GF-D8 (cell line): ENCODE measurements at regions not wholly inside any gene's neighbourhood (a gene's known extent, or its start where the extent isn't known, plus 50 kb on each side); places are given as distances from the start of the nearest gene placed in this dataset.
"Not testable (repeated sequence)": the region's sequence is repeated elsewhere in the genome, so short reads cannot be mapped to it uniquely, and the experiment has no call there.

Source experiments
- DNase-seq: peaks from one replicate; lab custom pipeline; 2025; lab: John Stamatoyannopoulos, UW

DNA sequence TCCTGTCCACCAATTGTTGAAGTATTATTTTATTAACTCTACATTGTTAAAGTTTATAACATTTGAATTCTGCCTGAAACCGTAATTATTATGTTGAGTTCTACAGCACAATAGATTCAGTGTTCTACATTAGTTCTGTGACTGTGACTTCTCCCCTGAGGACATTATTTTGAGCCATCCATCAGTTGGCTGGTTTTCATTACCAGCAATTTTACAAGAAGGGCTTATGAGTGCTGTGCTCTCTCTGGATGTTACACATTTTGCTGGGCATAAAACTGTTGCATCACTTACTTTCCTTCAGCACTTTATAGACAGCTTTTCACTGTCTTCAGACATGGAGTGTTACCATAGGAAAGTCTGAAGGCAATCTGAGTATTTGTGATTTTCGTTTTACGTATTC, 118.2 kb upstream of the KITLG start:
- DNase-seq, result no peak

DNA sequence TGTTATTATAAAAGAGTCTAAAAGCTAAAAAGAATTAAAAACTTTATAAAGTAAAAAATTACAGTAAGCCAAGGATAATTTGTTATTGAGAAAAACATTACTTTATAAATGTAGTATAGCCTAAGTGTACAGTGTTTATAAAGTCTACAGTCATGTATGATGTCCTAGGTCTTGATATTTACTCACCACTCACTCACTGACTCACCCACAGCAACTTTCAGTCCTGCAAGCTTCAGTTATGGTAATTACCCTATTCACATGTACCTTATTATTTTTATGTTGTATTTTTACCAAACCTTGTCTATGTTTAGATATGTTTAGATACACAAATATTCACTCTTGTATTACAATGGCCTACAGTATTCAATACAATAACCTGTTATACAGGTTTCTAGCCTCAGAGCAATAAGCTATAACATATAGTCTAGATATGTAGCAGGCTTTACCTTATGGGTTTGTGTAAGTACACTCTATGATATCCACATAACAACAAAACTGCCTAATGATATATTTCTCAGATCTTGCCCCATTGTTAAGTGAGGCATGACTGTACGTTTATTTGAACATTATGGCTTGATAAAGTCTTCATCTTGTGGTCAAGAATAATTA, 113.7 kb upstream of the KITLG start:
- DNase-seq, result no peak

DNA sequence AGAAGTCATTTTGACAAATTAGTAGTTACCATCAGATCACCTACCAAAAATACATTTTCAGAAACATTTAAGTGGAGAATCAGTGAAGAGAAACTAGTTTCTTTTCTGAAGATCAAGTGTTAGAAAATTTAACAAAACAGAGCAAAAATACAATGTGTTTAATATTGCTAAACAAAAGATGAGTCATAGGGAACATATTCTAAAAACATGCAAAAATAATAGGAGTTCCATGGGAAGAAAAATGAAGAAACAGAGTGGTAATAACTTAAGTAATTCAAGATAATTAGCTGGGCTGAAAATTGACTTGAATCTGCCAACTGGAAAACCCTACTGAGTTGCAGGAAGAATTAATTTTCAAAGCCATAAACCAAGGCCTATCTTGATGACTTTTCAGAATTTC, 111.5 kb upstream of the KITLG start:
- no peak for DNase-seq

DNA sequence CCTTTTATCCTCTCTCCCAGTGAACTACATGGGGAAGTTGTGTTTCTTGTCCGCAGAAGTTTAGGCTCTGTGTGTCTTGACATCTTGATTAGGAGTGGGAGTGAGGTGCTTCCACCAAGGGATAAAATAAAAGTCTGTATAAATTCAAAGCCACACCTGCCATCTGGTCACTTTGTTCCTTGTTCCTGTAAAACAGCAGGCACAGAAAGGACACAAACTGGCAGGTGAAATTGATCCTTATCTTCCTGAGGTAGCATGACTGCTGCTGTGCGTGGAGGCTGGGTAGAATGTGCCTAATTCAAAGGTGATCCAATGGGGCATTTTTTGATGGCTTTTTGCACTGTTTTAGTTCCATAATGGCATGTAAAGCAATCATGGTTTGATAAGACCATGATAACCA, 104.3 kb upstream of the KITLG start:
- no peak for DNase-seq

DNA sequence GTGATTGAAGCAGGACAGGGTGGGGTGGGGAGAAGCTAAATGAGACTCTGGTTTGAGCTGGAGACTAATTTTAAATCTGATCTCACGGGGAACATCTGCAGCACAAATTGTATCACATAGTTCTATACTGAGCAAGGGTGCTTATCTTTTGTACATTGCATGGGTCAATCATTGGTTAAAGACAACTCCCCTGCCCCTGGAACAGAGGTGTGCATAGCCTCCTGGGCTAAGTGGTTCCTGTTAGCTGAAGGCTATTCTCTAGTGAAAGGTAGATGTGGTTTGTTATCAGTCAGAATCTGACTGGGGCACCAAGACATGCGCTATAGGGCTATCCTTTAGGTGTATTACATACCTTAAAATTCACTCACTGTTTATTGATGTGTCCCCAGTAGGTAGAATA, 103.9 kb upstream of the KITLG start:
- no peak for DNase-seq

DNA sequence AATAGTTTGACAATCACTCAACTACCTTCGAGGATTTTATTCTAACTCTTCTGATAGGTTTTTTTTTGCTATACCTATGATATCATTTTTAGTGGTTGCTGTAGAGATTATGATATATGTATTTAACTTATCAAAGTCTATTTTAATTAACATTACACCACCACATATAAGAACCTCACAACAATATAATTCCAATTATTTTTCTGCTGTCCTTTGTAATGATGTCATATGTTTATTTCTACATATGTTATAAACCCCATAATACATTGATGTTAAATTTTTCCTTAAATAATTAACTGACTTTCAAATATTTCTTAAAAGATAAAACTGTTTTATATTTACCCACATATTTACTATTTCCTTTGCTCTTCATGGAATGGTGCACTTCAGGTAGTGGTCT, 103.4 kb upstream of the KITLG start:
- DNase-seq, result no peak

DNA sequence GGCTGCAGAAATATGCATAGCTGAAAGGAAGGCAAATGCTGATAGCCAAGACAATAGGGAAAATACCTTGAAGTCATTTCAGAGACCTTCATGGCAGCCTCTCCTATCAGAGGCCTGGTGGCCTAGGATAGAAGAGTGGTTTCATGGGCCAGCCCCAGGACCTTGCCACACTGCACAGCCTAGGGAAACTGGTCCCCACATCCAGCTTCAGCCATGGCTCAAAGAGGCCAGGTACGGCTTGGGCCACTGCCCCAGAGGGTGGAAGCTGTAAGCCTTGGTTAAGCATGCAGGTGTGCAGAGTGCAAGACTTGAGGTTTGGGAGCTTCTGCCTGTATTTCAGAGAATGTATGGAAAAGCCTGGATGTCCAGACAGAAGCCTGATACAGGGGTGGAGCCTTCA, 101.0 kb upstream of the KITLG start:
- no peak for DNase-seq

DNA sequence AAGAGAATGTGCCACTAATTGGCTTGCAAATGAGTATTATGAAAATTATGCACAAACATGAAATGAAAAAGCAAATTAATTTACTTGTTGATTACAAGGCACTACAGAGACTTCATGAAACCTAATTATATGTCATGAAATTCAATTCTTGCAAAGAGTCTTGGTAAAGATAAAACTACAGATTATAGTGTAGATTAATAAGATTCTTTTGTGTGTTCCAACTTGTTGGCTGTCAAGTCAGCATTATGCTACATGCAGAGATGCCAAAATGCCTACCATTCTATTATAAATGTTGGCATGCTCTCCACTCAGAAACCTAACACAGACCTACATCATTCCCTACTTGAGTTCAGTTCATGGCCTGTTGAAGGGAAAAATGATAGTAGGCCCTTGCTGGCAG, 97.2 kb upstream of the KITLG start:
- DNase-seq, result no peak

DNA sequence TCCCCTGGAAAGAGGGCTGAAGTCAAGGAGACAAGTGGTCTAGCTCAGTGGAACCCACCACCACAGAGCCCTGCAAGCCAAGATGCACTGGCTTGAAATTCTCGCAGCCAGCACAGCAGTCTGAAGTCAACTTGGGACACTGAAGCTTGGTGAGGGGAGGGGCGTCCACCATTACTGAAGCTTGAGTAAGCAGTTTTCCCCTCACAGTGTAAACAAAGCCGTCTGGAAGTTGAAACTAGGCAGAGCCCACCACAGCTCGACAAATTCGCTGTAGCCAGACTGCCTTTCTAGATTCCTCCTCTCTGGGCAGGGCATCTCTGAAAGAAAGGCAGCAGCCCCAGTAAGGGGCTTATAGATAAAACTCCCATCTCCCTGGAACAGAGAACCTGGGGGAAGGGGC, 87.3 kb upstream of the KITLG start:
- not testable (repeated sequence) for DNase-seq

DNA sequence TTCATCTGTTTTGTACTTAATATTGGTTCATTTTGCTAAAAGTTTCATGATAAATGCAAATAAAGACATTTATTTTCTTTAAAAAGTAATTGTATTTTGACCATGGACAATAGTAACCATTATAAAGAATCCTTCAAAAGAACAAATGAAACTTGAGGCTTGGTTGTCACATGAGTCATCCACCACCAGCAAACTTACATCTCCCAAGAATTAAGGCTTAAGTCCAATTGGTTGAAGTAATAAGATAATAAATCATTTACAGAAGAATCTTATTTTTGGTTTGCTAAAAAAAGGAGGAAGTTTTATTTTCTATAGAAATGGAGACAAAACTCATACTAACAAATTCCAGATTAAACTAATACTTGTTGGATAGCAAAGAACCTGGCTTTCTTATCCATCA, 84.8 kb upstream of the KITLG start:
- DNase-seq, result no peak

DNA sequence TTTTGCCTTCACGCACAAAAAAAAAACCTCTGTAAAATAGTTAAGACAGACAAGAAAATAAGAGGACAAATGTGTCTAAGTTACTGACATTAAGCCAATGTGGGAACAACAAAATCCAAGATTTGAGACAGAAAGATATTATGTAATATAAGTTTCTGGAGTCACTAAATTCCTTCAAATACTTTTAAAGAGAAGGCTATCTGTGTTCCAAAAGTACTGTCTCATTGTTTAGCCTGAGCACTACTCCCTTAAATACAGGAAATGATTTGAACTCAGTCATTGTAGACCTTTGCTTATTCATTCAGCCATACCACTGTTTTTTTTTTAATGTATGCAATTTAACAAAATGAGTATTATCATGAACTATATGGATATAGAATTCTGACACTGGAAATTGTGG, 82.7 kb upstream of the KITLG start:
- DNase-seq, result no peak

DNA sequence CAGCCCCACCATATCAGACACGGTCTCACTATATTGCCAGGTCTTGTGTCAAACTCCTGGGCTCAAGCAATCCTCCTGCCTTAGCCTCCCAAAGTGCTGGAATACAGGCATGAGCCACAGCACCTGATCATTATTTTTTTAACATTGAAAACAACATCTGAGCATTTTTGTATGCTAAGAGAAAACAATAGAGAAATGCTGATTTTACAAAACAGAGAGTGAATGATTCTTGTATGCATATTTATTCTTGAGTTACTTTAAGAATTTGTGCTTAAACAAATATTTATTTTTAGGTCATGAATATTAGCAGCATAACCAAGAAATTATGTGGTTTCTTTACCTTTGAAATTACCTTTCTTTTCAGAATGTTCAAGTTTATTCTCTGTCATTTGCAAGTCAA, 81.8 kb upstream of the KITLG start:
- no peak for DNase-seq

DNA sequence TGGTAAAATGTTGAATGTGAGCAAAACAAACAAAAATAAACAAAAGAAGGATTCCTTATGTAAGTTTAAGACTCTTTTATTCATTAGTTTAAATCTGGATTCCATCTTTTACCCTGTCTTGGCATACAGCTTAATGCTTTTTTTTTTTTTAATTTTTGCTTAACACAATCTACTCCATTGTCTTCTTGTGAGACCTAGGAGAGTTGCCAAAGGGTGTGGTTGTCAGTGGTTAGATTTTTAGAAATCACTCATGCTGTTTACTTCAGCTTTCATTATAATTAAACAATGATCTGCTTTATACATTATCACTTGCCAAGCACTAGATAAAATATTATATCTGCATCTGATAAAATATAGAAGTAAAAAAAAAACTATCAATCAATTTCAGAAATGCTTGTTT, 77.7 kb upstream of the KITLG start:
- no peak for DNase-seq

DNA sequence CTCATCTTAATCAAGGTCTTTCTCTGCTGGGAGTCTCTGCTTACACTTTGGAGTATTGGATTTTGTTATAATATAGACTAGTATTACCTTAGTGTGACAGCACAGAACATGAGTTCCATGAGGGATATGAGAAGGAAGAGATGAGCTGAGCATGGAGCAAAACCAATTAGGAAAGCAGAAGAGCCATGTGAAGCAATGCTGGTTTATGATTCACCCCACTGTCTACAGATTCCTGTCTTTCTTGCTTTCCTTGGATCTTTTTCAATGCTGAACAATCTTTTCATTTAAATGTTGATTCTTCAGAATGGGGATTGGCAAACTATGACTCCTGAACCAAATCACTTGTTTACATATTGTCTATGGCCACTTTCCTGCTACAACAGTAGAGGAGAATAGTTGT, 70.4 kb upstream of the KITLG start:
- no peak for DNase-seq

DNA sequence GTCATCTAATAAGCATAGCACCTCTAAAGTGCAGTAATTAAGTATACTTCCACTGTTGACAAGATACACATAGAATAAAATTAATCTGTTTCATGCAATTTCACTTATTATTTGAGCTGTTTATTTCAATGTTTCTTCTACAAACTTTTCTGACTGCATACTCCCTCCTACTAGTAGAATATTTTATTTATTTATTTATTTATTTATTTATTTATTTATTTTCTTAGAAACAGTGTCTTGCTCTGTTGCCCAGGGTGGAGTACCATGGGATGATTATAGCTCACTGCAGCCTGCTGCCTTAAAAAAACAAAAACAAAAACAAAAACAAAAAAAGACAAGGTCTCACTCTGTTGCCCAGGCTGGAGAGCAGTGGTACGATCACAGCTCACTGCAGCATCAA, 68.4 kb upstream of the KITLG start:
- DNase-seq, result no peak

DNA sequence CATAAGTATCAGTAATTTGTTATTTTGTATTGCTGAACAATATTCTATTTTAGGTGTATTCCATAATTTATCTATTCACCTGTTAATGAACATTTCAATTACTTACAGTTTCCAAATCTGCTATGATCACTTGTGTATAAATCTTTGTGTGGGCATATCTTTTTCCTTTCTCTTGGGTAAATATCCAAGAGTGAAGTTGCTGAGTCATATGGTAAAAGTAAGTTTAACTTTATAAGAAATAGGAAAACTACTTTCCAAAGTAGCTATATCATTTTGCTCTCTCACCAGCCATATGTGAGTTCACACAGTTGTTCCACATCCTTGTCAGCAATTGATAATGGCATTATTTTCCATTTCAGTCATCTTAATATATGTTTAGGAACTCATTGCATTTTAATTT, 66.6 kb upstream of the KITLG start:
- no peak for DNase-seq

DNA sequence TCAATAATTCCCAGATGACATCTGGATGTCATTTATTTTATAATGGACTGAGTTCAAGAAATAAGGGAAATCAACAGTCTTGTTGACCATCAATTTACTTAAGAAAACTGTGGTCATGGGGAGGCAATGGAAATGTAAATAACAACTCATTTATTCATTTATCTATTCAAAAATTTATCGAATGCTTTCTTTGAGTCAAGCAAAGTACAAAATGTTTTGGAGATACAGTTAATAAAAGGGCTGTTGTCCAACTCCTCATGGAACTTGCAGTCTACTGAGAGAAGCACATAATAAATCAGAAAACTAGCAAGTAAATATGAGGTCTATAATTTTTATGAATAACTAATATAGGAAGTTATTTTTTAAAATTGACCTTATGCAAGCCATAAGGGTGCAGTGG, 65.5 kb upstream of the KITLG start:
- no peak for DNase-seq

DNA sequence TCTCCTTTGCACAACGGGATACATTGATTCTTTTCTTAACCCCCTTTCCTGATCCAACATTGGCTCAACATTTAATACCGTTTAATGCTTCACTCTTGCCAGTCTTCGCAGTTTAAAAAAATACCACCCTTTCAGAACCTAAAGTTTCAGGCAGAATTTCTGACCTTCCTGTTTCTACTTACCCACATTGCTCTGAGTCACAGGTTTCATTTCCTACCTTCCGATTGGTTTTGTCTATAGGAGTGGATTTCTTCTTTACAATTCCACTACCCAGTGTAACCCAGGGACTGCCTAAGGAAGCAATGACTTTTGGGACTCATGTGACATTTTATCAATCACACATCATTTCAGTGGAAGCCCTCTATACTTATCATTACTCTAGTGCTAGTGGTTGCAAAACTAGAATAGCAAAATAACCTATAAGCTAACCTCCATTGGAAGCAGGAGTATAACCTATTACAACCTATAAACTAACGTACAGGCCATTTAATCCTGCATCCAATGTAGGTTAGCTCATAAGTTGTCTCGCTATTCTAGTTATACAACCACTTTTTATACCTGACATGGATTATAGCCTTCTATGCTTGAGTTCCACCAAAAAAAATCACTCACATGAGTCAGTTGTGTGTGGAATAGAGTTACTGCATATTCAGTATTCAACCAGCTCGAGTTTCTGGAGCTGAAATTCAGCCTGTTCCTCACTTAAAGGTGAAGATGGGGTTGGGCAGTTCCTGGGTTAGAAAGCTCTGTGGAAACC, 64.9 kb upstream of the KITLG start:
- DNase-seq, result no peak

DNA sequence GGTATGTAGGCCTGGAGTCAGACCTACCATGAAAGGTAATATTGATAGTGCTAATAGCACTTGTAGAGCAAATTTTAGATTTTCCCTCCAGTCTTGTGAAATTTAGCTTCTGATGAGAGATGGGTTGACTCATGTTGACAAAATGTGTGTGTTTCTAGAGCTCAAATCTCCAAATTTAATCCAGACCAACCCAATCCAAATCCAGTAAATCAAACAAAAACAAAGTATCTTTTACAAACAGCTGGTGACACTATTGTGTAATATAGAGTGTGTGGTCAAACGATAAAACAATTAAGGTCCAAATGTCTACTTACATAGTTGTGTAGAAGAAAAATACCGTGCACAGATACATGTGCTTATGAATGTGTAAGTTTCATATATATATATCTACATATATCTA, 63.4 kb upstream of the KITLG start:
- no peak for DNase-seq

DNA sequence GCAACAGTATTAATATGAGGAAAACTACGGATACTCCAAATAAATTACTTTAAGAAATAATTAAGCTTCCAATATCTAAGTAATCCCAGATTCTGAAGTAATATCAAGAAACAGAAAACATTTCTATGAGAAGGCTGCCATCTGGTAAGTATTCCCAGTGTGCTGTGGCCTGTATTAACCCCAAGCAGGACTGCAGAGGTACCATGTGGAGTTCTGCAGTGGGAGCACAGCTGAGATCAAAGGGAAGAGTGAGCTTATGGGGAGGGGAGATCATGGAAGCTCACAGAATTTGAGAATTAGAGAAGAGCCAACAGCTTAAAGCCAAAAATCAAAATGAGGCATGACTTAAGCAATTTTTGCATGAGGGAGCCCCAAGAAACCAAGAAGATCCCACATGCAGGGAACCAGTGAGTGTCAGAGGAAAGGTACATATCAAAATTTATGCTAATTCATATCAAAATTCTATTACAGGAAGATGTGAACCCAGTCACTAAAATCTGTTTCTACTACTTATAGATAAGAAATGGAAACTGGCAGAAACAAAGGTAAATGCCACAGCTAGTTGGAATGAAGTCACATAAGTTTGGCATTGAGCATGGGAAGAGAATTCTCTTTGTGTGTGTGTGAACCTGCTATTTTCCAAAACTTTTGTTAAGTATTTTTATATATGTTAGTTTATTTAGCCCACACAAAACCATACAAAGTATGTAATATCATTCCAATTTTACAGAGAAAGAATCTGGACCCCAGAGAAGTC, 62.6 kb upstream of the KITLG start:
- no peak for DNase-seq

DNA sequence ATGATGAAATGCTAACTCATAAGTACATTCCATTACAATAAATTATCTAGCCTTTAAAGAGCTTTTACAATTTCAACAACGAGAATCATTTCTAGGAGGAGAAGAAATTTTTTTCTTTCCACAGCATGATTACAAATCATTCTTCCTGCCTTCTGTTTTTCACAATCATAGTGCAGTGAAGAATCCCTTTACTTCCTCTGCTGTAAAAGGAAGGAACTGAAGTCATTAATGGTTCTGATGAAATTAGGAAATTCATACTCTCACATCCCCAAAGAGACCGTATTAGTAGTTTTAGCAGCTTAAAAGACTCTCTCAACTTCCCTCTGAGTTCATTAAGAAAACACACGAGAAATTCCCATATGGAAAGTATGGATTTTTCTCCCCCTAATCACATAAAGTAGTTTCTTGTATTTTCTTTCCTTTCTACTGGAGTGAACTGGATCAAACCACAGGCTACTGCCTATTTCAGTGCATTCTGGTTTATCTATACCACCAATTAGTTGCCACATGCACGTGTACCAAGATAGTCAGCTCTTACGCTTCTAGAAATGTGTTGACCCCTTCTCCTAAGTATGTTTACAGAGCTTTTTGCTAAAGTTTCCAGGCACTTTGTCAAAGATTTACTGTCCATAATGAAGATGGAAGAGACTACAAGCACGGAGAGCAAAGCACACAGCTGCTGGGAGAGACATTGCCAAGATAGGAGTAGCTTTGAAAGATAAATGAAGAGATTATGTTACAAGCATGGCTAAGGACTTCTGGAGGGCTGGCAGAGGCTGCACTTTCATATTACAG, 58.9 kb upstream of the KITLG start:
- DNase-seq, result no peak

DNA sequence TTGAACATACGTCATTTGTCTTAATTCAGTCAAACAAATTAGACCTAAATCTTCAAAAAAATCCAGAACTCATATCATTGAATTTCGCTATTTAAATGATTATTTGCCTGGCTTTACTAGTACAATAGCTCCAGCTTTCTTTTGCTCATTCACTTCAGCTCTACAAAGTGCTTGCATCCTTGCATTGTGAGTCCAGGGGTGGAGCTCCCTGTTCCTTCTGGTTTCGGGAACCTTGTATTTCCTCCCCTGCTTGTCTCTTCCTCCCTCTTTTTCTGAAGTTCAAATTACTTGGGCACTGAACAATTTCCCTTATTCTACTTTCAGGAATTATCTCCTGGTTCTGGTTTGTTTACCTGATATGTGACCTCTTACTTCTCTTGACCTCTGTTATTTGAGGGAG, 58.1 kb upstream of the KITLG start:
- no peak for DNase-seq

DNA sequence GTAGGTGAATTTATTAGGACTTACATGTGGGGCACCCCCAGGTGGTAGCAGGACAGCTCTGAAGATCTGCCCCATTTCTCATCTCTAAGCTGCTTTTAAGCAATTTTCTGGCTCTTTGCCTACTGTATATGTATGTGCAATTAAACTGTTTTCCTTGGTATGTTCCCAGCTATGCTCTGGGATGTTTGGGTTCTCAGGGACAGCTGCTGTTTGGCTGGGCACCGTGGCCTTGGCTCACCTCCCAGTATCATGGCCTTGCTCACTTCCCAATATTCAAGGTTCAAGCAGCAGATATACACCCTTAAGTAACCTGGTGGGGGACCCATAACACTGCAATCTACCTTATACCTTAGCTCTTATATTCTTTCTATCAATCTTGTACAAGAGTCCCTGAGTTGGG, 53.7 kb upstream of the KITLG start:
- no peak for DNase-seq
